GM18498 (cell line): ENCODE measurements at regions not wholly inside any gene's neighbourhood (a gene's known extent, or its start where the extent isn't known, plus 50 kb on each side); places are given as distances from the start of the nearest gene placed in this dataset.
"Not testable (repeated sequence)": the region's sequence is repeated elsewhere in the genome, so short reads cannot be mapped to it uniquely, and the experiment has no call there.

Experiments
- ATAC-seq: cut with Tn5 transposase; IDR thresholded peaks from one replicate; pipeline ENCODE4 v1.9.1; 2021; ENCODE audit warnings: mild to moderate bottlenecking, moderate library complexity; ENCODE audit not compliant: unreplicated experiment

DNA sequence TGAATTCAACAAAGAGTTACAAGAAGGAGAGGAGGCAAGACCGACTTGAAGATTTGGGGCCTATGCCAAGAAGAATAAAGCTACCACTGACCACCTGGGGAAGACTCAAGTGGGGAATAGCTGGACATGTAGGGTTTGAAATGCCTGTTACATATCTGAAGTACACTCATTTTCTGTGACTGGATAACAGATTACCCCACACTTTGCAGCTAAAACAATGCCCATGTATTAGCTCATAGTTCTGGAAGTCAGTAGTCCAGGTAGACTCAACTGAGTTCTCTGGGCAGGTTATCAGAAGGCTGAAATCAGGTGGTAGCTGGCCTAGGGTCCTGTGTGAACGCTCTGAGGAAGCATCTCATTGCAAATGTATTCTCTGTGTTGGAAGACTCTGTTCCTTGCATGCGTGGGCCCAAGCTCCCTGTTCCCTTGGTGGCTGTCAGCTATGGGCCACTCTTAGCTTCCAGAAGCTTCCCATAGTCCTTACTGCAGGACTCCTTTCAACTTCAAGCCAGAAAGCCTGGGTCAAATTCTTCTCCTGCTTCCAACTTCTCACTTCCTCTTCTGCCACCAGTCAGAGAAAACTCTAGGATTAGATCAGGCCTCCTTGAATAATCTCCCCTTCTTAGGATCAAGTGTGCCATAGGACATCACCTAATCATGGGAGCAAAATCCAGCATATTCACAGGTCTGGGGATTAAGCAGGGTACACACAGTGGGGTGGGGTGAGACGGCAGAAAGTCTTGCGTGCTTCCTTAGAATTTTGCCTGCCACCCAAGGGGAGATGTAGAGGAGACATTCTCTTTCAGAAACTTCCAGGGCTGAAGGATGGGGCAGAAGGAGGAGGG, 187.8 kb downstream of the SHQ1 start:
- no peak for ATAC-seq

DNA sequence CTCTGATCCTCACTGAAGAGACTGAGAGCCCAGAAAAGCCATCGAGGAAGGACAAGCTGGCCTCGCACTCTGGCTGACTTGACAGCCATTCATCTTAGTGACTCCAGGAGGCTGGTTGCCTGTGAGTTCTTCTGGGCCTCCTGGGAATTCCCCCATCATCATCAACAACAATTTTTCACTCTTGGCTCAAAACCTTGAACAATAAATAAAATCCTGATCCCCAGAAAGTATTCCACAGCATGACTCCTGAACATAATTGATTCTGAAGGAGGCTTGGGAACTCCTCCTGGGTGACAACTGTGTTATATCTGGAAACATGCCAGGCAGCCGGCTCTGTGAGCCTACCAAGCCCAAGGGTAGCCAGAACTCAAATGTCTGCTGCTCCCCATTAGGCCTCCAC, 188.6 kb downstream of the SHQ1 start:
- ATAC-seq, result no peak

DNA sequence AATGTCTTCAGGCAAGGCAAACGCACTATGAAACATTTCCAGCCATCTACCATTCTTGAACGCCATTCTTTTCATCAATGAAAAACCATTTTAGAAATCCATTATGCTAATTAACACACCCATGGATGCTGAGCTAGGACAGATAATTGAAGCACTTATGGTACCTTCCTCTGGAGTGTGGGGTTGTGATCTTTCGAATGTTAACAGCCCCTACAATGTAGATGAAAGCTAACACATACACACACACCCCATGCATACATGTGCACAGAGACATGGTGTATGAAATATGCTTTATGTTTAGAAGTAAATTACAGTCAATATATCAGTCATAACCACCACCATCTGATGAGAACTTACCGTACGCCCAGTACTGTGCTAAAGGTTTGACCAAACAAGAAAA, 189.1 kb downstream of the SHQ1 start:
- no peak for ATAC-seq

DNA sequence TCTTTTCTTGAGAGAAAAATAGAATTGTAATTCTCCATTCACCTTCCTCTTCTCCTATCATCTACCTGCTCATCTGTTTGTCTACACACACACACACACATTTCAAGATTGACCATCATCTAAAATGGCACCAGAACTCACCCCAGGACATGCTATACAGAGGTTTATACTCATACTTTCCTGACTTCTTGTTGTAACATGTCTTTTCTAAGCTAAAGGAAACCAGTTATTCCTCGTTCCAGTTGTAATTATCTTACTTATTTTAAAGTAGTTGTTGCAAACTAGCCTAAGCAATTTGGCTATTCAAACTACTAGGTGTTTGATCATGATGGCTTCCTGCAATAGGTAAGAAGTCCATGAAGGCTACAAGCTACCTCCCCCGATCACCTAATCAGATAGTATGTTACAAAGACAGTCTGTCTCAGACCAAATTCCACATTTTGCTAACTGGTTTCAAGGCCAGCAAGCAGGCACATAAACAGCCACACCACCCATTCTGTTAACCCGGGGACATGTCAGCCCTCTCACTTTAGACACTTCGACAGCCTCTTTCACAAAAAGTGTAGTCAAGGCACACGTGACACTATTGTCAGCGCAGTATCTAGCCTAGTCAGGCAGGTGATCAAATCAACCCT, 189.7 kb downstream of the SHQ1 start:
- no peak for ATAC-seq

DNA sequence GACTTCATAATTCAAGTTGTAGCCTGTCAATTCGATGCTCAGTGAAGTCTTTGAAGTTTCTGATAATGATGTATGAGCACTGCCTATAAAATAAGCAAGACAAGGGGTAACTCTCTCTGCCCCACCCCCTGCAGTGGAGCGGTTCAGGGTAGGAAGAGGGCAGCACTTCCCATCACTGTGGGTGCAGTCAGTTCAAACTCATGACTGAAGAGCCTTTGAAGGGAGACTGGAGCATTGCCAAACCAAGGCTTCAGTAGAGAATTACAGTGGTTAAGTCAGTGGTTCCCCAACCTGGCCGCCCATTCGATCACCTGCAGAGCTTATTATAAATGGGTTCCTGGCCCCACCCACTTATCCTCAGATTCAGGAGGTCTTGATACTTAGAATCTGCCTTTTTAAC, 190.6 kb downstream of the SHQ1 start:
- ATAC-seq, result peak; percentile 54

DNA sequence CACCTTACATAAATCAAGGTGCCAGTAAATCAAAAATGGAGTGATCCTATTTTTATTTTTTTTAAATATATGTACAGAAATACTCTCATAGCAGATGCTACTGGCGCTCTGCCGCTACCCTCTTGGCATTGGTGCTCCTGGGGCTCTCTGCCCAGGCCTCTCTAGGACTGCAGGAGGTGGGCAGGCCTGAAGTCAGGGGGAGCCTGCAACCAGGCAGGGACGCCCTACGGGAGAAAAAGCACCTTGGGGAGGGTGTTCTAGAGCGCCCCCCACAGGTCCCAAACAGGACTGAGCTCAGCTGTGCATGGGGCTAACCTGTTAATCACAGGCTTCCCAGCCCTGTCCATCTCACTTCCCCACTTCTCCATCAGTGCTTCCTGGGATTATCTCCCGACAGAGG, 192.5 kb downstream of the SHQ1 start:
- no peak for ATAC-seq

DNA sequence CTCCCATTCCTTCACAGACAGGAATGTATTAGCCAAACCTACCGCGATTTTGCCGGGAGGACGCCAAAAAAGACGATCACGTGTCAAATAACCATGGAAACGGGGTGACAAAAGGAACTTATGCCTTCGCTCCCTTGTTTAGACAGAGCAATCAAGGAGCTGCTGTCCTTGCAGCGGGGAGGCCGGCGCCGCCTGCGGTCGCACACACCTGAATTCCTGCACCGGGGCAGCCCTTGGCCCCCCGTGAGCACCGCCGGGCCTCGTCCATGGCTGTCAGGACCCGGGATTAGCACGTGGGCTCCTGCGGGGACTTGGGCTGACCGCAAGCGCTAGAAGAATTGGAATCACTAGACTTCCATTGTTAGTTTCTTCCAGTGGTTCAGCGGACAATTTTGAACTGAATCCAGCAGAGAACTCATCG, 193.1 kb downstream of the SHQ1 start:
- no peak for ATAC-seq

DNA sequence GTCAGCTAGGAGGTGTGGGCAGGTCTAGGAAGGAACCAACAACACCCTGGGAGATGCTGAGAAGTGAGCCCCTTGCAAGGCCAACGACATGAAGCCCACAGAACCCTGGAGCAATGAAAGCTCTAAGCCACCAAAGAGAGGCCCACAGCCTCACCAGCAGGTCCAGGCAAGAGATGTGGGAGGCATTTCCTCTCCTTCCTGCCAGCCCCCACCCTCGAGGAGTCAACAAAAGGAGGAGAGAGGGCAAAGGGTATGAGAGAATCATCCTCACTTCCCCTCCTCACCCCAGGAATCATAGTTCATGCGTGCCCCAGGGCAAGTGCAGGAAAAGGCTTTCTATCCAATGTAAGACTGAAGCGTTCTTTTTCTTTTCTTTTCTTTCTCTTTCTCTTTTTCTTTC, 195.8 kb downstream of the SHQ1 start:
- ATAC-seq, result no peak

DNA sequence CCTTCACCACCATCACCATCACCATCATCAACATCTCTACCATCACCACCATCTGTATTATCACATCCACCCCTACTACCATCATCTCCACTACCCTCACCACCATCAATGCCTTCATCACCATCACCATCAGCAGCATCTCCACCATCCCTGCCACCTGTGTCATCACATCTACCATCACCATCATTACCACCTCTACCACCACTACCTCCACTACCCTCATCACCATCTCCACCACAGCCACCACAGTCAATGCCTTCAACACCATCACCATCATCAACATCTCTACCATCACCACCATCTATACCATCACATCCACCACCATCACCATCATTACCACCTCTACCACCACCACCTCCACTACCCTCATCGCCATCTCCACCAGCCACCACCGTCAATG, 196.7 kb downstream of the SHQ1 start:
- no peak for ATAC-seq

DNA sequence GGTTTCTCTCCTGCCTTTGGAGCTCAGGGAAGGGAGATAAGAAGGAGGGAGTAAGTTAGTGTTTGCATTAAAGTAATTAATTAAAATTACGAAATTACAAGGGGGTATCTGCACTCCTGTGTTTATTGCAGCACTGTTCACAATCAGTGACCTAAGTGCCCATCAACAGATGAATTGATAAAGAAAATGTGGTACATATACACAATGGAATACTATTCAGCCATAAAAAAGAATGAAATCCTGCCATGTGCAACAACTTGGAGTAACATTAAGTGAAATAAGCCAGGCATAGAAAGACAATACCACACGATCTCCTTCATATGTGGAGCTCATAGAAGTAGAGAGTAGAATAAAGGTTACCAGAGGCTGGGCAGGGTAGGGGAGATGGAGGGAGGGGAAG, 202.0 kb downstream of the SHQ1 start:
- no peak for ATAC-seq

DNA sequence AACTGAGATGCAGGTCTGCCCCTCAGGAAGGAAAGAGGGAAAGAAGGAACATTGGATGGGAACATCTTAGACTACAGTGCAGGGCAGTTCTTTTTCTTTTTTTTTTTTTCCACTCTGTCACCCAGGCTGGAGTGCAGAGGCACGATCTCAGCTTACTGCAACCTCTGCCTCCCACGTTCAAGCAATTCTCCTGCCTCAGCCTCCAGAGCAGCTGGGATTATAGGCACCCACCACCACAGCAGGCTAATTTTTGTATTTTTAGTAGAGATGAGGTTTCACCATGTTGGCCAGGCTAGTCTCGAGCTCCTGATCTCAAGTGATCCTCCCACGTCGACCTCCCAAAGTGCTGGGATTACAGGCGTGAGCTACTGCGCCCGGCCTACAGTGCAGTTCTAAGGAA, 204.6 kb downstream of the SHQ1 start:
- ATAC-seq, result not testable (repeated sequence)

DNA sequence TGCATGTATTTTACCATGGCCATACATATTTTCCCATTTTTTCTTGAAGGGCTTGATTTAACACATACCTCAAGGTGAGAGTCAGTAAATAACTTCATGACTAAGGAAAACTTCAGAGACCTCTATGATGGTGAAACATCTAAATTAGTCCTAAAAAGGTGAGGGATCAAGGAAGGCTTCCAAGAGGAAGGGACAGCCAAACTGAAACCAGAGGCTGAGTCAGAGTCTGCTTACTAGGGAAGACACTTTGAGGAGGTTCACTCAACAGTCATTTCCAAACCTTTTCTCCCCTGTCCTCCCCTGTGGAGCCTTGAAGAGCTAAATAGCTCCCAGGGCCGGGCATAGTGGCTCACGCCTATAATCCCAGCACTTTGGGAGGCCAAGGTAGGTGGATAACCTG, 206.6 kb downstream of the SHQ1 start:
- no peak for ATAC-seq

DNA sequence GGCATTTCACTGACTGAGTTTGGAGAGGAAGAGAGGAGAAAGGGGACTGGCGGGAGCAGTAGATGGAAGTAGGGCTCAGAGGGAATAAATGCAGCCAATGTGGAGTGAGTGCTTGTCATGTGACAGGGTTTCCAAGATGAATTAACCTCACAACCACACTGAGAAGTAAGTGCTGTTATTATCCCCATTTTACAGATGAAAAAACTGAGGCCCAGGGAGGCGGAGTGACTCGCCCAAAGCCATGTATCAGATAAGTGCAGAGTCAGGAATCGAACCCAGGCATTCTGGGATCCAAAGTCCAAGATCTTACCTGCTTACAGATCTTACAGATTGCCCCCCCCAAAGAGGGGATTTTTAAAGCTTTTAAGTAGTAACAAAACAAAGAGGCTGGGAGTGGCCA, 207.2 kb downstream of the SHQ1 start:
- no peak for ATAC-seq

DNA sequence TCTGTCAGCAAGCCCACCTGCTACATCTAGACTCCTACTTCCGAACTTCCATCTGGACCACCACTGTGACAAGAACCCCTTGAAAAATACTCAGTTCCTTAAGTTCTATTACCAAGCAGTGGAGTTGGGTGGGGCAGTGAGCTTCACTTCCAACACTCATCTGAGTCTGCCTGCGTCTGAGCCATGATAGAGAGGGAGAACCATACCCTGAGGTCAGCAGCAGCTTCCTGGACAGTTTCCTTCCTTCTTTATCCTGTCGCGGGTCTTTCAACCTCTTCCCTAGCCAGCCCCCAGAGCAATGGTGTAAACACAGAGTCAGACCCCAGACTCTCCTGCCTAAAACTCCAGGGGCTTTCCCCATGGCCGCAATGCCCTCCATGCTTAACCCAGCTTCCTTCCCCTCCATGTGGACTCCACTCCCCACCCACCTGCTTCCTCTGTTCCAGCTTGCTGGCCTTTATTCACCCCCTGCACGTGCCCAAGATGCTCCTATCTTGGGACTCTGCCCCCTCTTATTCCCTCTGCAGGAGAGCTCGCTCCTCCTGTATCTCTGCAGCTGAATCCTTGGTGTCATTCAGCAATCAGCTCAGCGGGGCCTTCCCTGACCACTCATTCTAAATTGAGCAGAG, 211.2 kb downstream of the SHQ1 start:
- ATAC-seq, result no peak

DNA sequence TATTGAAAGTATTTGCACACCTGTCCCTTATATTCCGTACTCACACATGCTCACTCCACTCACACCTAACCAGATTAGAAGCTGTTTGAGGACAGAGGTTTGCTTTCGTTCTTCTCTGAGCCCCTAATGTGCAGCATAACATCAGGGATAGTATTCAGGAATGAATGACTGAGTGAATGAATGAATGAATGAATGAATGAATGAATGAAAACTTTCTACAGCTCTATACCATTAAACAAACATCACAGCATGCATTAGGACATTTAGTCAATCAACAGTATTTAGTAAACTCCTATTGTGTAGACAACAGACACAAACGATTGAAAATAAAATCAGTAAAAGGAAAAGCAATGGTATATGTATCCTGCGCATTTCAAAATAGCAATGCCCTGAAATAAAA, 212.7 kb downstream of the SHQ1 start:
- no peak for ATAC-seq

DNA sequence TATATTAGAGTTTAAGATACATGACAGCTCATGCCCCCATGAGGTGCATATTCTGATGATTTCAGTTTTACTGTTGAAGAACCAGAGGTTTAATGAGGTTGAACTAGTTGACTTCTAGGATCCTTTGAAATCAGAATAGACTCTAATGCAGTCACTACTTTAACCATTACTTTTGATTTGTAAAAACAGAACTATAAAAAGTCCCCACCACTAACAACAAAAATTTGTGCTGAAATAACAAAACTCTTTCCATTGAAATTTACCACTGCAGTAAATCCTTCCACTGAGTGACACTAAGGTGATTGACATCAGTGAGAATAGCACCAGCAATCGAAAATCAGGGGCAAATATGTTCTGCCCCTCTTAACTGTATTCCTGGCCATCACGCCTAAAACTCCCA, 214.1 kb downstream of the SHQ1 start:
- no peak for ATAC-seq

DNA sequence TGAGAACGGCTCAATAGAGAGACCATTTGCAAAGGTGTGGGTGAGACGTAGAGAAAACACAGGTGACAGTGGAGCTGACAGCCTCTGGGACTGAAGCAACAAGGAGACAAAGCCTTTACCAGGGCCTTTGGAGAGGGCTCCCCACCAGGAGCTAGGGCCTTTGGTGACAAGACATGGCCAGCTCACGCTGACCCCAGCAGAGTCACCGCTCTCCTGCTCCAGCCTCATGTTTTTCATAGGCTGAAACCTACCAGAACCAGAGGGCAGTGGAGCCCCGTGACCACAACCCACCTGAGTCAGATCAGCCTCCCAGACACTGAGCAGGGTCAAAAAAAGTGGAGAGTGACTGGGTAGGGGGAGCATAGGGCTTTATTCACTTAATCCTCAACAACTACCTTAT, 214.7 kb downstream of the SHQ1 start:
- no peak for ATAC-seq

DNA sequence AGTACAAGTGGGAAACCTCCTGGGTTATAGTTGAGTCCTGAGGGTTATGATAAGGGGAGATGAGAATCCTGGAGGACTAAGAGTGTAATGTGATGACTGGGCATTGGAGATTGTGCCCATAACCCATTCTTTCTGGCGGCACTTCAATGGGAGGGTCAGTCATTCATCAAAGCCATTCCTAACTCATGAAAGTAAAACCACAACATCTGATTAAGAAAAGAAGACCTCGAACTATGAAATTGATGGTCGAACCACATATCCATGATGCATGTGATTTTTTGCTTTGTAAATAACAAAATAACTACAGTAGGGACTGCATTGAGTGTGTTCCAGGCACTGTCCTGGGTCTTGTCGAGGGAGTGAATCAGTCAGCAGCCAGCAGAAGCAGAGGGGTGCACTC, 215.1 kb downstream of the SHQ1 start:
- no peak for ATAC-seq

DNA sequence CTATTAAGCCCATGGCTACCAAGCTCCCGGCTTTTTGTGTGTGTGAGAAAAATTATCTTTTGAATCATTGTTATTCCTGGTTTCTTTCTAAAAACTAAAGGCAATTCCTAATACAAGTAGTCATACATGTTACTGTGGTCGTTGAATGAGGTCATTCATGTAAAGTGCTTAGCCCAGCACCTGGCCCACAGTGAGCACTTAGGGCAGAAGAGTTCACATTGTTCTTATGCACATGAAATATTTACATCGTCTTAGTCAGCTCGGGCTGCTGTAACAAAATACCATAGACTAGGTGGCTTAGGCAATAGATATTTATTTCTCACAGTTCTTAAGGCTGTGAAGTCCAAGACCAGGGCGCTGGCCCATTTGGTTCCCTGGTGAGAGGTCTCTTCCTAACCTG, 216.1 kb downstream of the SHQ1 start:
- no peak for ATAC-seq

DNA sequence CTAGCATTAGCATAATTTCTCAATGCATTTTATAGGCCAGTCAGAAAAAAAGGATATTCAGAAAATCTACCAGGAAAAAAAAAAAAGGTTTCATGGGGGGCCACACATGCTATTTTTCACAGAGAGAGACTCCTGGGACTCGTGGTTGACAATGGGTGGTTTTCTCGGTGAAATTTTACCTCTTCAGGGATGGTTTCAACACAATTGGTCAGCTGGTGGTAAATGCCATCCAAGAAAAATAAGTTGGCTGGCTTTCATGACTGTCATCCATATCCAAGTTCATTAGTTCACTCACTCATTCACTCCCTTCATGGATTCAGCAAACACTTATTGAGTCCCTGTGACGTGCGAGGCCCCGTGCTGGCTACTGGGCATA, 217.3 kb downstream of the SHQ1 start:
- ATAC-seq, result no peak

DNA sequence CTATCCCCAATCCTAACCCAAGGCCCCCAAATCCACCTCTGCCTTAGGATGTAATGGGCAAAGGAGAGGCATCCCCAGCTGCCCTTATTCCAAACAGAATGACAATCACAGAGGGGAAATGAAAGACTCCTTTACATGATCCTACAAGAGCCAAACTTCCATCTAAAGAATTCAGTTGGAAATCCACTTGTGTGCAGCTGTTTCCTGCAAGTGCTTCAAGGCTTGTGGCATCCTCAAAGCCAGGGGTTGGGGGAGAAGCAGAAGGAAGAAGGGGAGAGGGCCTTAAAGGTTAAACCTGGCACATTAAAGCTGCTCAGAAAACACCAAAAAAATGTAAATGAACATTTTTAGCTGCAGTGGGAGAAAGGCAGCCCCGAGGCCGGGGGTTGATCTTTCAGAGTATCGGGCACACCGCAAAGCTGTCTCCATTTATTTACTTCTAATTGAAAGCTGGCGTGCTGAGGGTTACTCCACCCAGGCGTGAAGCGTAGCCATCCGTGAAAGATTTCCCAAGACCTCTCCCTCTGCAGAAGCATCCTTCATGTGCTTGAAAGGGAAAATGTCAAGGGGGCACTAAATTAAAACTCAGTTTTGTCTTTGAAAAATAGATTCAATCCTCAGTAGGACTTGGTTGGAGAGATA, 217.8 kb downstream of the SHQ1 start:
- no peak for ATAC-seq

DNA sequence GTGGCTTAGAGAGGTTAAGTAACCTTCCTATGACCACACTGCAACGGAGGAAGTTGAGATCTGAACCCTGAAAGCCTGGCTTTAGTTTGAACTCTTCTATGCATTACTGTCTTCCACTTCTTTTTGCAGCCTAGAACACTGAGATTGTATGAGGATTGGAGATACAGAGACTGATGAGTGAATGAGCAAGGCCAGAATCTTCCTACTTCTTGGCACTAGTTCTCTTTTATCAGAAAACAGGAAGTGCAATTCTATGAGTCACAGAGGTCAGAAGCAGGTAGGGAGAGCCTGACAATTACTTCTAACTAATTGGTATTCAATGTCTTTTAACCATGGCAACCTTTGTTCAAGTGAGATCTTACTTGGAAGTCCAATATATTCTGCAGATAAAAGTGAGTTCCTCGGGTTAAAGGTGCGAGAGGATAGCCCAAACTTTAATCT, 219.0 kb downstream of the SHQ1 start:
- ATAC-seq, result peak; percentile 65
